Pons (tissue), 1 donor: ENCODE measurements at regions not wholly inside any gene's neighbourhood (a gene's known extent, or its start where the extent isn't known, plus 50 kb on each side); places are given as distances from the start of the nearest gene placed in this dataset.

Experiments used
- DNase-seq: peaks from one replicate; pipeline ENCODE4 v3.0.0-alpha.2; 2016; ENCODE audit warnings: low spot score

DNA sequence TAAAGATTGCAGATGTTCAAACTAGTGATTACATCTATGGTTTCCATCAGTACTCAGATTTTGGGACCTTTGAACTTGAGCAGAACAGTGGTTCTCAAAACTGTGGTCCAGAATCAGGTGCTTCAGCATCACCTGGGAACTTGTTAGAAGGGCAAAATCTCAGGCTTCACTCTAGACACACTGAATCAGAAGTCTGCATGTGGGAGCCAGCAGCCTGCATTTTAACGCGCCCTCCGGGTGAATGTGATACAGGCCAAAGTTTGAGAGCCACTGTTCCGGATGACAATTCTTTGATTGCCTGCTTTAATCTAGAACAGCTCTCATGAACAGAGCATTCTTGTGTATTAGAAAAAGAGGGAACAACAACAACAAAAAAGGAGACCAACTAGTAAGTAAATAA is 261.7 kb downstream of the GPD2 start:
- DNase-seq, result no peak

- no peak for DNase-seq
Observed at GRCh38 chr2:156700681-156701080, 264.5 kb downstream of the GPD2 start.

- no peak for DNase-seq
Observed at GRCh38 chr2:156702541-156702940, 266.4 kb downstream of the GPD2 start.

- DNase-seq, result no peak
Observed at GRCh38 chr2:156703642-156704041, 267.5 kb downstream of the GPD2 start.

- no peak for DNase-seq
Observed at GRCh38 chr2:156704132-156704531, 268.0 kb downstream of the GPD2 start.

DNA sequence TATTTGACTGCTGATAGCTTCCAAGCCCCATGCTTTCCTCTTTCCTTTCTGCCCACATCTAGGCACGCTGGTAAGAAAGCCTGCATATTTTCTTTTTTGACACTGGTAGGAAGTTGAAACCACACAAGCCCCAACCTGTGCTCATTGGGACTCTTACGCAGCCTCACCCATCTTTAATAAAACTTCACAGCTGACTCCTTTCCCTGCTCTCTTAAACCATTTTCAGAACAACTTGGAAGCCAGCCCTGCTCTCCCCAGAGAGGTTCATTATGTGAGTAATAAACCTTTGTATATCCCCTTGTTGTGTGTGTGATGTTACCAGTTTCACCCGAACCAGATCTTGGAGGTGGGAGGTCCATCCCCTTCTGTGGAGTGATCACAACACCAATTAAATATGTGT is 268.4 kb downstream of the GPD2 start:
- DNase-seq, result no peak

- no peak for DNase-seq
Observed at GRCh38 chr2:156706576-156706975, 270.4 kb downstream of the GPD2 start.

DNA sequence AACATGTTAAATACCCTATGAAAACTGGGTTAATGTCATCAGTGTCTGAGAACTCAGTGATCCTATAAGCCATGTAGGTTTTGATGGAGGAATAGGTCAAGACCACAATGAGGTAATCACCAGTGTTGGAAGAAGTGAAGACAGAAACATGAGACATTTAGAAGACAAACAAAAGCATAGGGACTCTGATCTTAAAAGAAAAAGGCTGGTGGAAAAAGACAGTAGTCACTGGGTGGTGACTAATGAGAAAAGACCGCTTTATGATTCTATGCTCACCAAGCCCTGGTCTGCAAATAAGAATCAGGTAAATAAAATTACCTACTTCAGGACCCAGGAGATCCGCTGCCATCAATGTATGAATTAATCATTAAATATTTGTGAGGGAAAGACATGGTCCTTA is 271.9 kb downstream of the GPD2 start:
- DNase-seq, result no peak

- DNase-seq, result no peak
Observed at GRCh38 chr2:156709091-156709490, 272.9 kb downstream of the GPD2 start.

GRCh38 chr2:156719036-156719435 is 282.9 kb downstream of the GPD2 start:
- DNase-seq, result no peak

GRCh38 chr2:156727867-156728266 is 291.7 kb downstream of the GPD2 start:
- DNase-seq, result no peak

DNA sequence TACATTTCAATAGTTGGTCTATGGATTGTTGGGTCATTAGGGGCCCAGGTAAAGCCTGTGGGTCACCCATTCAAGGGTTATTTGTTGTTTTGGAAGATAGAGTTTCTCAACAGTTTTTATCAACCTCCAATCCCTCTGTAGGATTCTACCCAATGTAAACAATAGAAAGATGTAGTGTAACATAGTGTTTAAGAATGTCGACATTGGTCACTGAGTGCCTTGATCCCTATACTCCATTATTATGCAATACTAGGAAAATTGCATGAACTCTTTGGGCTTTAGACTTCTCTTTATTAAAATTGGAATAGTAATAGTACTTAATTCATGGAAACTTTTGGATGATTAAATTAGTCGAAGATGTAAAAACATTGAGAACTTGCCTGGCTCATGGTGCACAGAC is 292.1 kb downstream of the GPD2 start:
- DNase-seq, result no peak

- no peak for DNase-seq
Observed at GRCh38 chr2:156731506-156731905, 295.3 kb downstream of the GPD2 start.

DNA sequence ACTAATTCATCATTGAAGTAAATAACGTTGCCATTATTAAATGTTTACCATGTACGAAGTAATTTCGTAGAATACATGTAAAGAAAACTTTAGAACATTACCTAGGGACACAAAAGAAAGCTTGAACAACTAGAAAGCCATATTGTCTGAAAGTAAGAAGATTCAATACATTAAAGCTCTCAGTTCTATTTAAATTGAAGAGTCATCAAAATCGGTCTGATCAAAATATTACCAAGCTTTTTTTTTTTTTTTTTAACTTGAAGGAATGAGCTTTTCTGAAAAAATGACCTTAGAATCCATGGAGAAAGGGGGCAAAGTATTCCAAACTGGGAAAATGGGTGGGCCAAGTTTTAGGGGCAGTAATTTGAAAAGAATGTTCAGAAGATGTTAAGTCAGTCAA is 300.8 kb downstream of the GPD2 start:
- DNase-seq, result no peak

GRCh38 chr2:156739301-156739700 is 303.1 kb downstream of the GPD2 start:
- DNase-seq, result no peak

DNA sequence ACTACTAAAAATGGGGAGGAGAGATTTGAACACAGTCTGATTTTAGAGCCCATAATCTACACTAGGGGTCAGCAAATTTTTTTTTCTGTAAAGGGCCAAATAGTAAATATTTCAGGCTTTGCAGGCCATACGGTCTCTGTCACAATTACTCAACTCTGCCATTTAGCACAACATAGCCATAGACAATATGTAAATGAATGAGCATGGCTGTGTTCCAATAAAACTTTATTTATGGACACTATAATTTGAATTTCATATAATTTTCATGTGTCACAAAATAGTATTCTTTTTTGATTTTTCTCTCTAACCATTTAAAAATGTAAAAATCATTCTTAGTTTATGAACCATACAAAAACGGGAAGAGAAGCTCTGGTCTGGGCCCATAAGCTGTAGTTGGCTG is 309.4 kb downstream of the GPD2 start:
- no peak for DNase-seq

GRCh38 chr2:156748221-156748620 is 312.0 kb downstream of the GPD2 start:
- no peak for DNase-seq

DNA sequence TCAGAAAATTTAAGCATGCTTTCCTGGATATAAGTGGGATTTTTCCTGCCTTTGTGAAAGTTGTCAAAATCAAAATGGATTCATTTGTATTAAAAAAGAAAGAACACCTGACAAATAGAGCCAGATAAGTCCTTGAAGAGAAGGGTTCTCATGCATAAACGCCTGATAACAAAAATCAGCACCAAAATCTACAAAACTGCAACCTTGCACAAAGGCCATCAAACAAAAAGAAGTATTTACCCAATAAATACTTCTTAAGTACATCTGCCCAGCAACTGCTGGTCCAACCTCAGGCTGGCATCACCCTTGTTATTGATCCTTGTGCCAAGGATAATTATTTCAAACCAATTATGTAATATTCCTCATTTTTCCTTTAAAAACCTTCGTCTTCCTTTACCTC is 315.9 kb downstream of the GPD2 start:
- DNase-seq, result no peak

- DNase-seq, result no peak
Observed at GRCh38 chr2:156753766-156754165, 317.6 kb downstream of the GPD2 start.

- no peak for DNase-seq
Observed at GRCh38 chr2:156756516-156756915, 320.3 kb downstream of the GPD2 start.

GRCh38 chr2:156763174-156763573 is 327.0 kb downstream of the GPD2 start:
- DNase-seq, result no peak

GRCh38 chr2:156765043-156765442 is 328.9 kb downstream of the GPD2 start:
- no peak for DNase-seq

DNA sequence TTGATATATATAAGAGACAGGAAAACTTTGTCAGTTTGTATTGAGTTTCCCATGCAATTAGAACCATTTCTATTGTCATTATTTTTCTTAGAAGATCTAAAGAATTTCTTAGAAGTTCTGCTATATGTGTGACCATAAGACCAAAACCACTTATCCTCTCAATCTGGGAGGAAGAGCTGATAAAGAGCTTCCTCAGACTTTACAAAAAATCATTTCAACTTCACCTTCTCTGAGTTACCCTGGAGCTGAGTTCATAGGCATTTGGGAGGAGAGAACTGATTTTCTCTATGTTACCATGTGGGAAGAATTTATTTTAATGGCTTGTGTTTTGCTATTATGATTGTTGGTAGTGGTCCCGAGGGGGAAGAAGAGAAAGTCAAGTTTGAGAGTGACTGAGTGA is 329.3 kb downstream of the GPD2 start:
- DNase-seq, result no peak

- DNase-seq, result no peak
Observed at GRCh38 chr2:156769802-156770201, 333.6 kb downstream of the GPD2 start.

DNA sequence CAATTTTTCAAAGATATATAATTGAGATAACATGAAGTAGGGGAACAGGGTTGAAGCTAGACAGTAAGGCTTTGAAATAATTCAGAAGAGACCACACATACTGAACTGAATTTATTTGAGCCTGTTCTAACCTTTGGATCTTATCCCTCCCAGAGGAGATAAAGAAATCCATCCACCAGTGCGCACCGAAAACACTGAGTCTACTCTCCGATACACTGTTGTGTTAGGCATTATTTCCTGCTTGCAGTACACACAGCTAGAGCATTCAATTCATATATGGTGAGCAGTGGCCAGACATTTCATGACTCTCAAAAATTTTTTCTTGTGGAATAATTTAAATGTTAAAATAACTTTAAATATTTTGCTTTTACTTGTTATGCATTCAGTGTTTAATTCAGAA is 342.7 kb downstream of the GPD2 start:
- no peak for DNase-seq
